OCI-LY3 (cell line): ENCODE measurements at regions not wholly inside any gene's neighbourhood (a gene's known extent, or its start where the extent isn't known, plus 50 kb on each side); places are given as distances from the start of the nearest gene placed in this dataset.

Experiments used
- H2AFZ ChIP-seq: fragments of 200-600, 300-600 bp; shearing (Covaris generic); 2 replicates; pipeline ENCODE4 v1.6.0; 2014; ENCODE audit warnings: antibody characterized with exemption, low read depth, low read length
- H3K27ac ChIP-seq: fragments of 200-600, 300-600 bp; sonication (generic); 2 replicates; pipeline ENCODE4 v1.5.1; 2014; ENCODE audit warnings: mild to moderate bottlenecking, low read length, moderate library complexity, mixed read lengths
- H3K27me3 ChIP-seq: fragments of 200-600, 300-600 bp; sonication (generic); 2 replicates; pipeline ENCODE4 v1.6.1; 2014; ENCODE audit warnings: low read depth, low read length, mixed read lengths
- H3K36me3 ChIP-seq: fragments of 200-600, 300-600 bp; sonication (generic); replicated peaks from 2 replicates; pipeline ENCODE3; 2014; ENCODE audit warnings: low read depth, low read length, mixed read lengths
- H3K4me1 ChIP-seq: fragments of 300-600, 200-600 bp; sonication (generic); 2 replicates; pipeline ENCODE4 v1.6.1; 2014; ENCODE audit warnings: low read length, mixed read lengths
- H3K4me2 ChIP-seq: fragments of 200-600, 300-600 bp; sonication (generic); 2 replicates; pipeline ENCODE4 v1.6.1; 2014; ENCODE audit warnings: low read length, mixed read lengths
- H3K4me3 ChIP-seq: fragments of 300-600, 200-600 bp; sonication (generic); 2 replicates; pipeline ENCODE4 v1.5.1; 2014; ENCODE audit warnings: antibody characterized with exemption, mild to moderate bottlenecking, low read length, moderate library complexity
- H3K79me2 ChIP-seq: fragments of 300-600, 200-600 bp; shearing (Covaris generic); 2 replicates; pipeline ENCODE4 v1.6.1; 2014; ENCODE audit warnings: mild to moderate bottlenecking, low read length, mixed read lengths
- H3K9ac ChIP-seq: fragments of 300-600, 200-600 bp; shearing (Covaris generic); 2 replicates; pipeline ENCODE4 v1.6.0; 2014; ENCODE audit warnings: mild to moderate bottlenecking, low read length, moderate library complexity
- H3K9me3 ChIP-seq: fragments of 200-600, 300-600 bp; shearing (Covaris generic); 2 replicates; pipeline ENCODE4 v1.6.1; 2014; ENCODE audit warnings: low read length, mixed read lengths; ENCODE audit not compliant: insufficient read depth
- H4K20me1 ChIP-seq: fragments of 200-600, 300-600 bp; sonication (generic); 2 replicates; pipeline ENCODE4 v1.6.1; 2016; ENCODE audit warnings: low read length, mixed read lengths; ENCODE audit not compliant: insufficient read depth
- CTCF ChIP-seq: fragments of 200-600, 300-600 bp; sonication (generic); IDR thresholded peaks from 2 replicates; pipeline ENCODE4 v1.5.1; 2014; ENCODE audit warnings: antibody characterized with exemption, low read length, low read depth
- EZH2phosphoT487 ChIP-seq: fragments of 200-600 bp; shearing (Covaris generic); IDR thresholded peaks from 2 replicates; pipeline ENCODE4 v1.6.1; 2018; ENCODE audit warnings: antibody characterized with exemption, mixed run types, low read depth

DNA sequence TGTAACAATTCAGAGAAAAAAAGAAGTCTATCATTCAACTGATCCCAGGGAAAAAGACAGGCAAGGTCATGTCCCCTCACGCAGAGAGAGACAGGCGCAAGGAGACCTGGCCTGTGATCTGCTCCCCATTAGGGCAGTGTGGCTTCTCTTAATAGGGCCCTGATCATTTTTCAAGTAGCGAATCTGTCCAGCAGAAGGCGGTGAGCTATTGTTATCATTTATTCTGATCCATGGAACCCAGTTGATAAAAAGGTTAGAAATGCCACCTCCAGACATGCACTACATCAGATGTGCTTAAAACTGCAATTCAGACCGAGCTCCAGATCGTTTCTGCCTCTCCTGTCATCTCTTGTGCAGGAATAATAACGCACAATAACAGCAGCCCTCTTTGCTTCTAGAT lies 1025.6 kb upstream of the PIK3C3 start:
- no peaks in the 10 kb centered on the region for H3K79me2 ChIP-seq
- H3K4me1 ChIP-seq: no peaks in the 10 kb centered on the region
- H4K20me1 ChIP-seq: no peaks in the 10 kb centered on the region
- no peak overlapping the region for H3K9ac ChIP-seq
- H3K4me2 ChIP-seq: no peak overlapping the region
- no peaks in the 10 kb centered on the region for H3K9me3 ChIP-seq
- H3K36me3 ChIP-seq: no peaks in the 10 kb centered on the region
- H3K27me3 ChIP-seq: no peaks in the 10 kb centered on the region
- H2AFZ ChIP-seq: no peak overlapping the region
- no peak overlapping the region for H3K4me3 ChIP-seq
- TF ChIP-seq EZH2phosphoT487: no peak
- TF ChIP-seq CTCF: no peak
- no peak overlapping the region for H3K27ac ChIP-seq

- H2AFZ ChIP-seq: no peak overlapping the region
- no peaks in the 10 kb centered on the region for H3K79me2 ChIP-seq
- H3K9me3 ChIP-seq: no peaks in the 10 kb centered on the region
- H3K4me1 ChIP-seq: no peaks in the 10 kb centered on the region
- no peak overlapping the region for H3K27ac ChIP-seq
- H4K20me1 ChIP-seq: no peaks in the 10 kb centered on the region
- no peaks in the 10 kb centered on the region for H3K27me3 ChIP-seq
- no peak overlapping the region for H3K9ac ChIP-seq
- TF ChIP-seq EZH2phosphoT487 (no peak), CTCF (no peak)
- H3K4me2 ChIP-seq: no peak overlapping the region
- no peaks in the 10 kb centered on the region for H3K36me3 ChIP-seq
- no peak overlapping the region for H3K4me3 ChIP-seq
Observed at GRCh38 chr18:40926679-40927078, 1028.4 kb upstream of the PIK3C3 start.

GRCh38 chr18:40925071-40925541 lies 1029.9 kb upstream of the PIK3C3 start:
- H3K4me2 ChIP-seq: no peak overlapping the region
- no peaks in the 10 kb centered on the region for H3K36me3 ChIP-seq
- H3K27me3 ChIP-seq: no peaks in the 10 kb centered on the region
- H3K27ac ChIP-seq: no peak overlapping the region
- H3K4me1 ChIP-seq: no peaks in the 10 kb centered on the region
- H3K9ac ChIP-seq: no peak overlapping the region
- TF ChIP-seq EZH2phosphoT487: no peak
- TF ChIP-seq CTCF: no peak
- no peak overlapping the region for H2AFZ ChIP-seq
- no peaks in the 10 kb centered on the region for H4K20me1 ChIP-seq
- H3K4me3 ChIP-seq: no peak overlapping the region
- no peaks in the 10 kb centered on the region for H3K9me3 ChIP-seq
- H3K79me2 ChIP-seq: no peaks in the 10 kb centered on the region

- no peak overlapping the region for H3K4me3 ChIP-seq
- H3K27me3 ChIP-seq: no peaks in the 10 kb centered on the region
- no peaks in the 10 kb centered on the region for H4K20me1 ChIP-seq
- no peak overlapping the region for H3K9ac ChIP-seq
- H3K4me1 ChIP-seq: no peaks in the 10 kb centered on the region
- H3K36me3 ChIP-seq: no peaks in the 10 kb centered on the region
- H3K79me2 ChIP-seq: no peaks in the 10 kb centered on the region
- H3K27ac ChIP-seq: no peak overlapping the region
- H3K4me2 ChIP-seq: no peak overlapping the region
- TF ChIP-seq CTCF: no peak
- TF ChIP-seq EZH2phosphoT487: no peak
- H2AFZ ChIP-seq: no peak overlapping the region
- H3K9me3 ChIP-seq: no peaks in the 10 kb centered on the region
Observed at GRCh38 chr18:40921845-40922629, 1033.0 kb upstream of the PIK3C3 start.
